ENCODE measurements at regions not wholly inside any gene's neighbourhood (a gene's known extent, or its start where the extent isn't known, plus 50 kb on each side); places are given as distances from the start of the nearest gene placed in this dataset.

DNA sequence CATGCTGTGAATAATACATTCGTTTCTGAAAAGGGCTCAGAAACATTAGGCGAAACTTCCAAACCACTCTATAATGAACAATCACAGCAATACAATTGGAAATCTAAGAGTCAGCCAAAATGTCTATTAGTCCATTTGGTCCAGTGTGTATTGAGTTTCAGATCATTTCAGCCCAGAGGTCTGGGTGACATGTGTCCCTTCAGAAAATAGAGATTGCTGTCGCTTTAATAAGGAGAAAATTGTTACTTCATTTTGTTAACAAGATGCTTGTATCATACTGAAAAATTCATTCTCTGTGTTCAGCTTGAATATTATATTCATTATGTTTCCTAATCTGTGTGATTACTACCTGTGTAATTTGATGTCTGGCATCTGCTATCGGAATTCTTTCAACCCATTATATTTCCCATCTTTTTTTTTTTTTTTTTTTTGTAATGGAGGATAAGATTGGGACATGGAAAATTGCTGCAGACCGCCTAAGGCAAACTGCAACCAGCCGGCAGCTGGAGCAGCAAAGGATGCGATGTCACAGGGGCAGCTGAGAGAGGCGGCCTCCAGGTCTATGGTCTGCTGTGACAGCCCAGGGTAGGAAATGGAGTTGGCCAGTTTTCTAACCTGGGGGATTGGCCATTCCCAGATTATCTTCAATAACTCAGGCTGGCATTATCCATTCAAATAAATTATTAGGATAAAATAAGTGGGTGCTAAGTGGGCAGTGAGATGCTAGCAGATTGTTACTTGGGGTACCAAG is 170.9 kb upstream of the NPVF start:
- no peak for DNase-seq

DNA sequence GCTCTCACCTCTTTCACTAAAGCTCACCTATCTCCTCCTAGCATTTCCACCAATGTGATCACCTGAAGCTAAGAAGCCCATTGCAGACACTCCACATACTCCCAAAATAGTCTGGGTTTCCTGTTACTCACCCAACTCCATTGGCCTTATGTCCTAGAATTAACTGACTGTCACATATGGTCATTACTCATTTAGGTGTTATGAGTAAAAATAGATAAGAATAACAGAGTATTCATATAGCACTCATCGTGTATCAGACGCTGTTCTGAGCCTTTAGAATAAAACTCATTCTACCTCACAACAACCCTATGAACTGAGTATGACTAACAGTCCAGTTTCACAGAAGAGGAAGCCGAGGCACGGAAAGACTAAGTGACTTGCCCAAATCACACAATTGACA is 174.2 kb upstream of the NPVF start:
- DNase-seq = no peak

- no peak for DNase-seq
These were observed 177.4 kb upstream of the NPVF start for GRCh38 chr7:25405736-25406135.

- no peak for DNase-seq
These were observed 178.8 kb upstream of the NPVF start for GRCh38 chr7:25407053-25407452.

DNA sequence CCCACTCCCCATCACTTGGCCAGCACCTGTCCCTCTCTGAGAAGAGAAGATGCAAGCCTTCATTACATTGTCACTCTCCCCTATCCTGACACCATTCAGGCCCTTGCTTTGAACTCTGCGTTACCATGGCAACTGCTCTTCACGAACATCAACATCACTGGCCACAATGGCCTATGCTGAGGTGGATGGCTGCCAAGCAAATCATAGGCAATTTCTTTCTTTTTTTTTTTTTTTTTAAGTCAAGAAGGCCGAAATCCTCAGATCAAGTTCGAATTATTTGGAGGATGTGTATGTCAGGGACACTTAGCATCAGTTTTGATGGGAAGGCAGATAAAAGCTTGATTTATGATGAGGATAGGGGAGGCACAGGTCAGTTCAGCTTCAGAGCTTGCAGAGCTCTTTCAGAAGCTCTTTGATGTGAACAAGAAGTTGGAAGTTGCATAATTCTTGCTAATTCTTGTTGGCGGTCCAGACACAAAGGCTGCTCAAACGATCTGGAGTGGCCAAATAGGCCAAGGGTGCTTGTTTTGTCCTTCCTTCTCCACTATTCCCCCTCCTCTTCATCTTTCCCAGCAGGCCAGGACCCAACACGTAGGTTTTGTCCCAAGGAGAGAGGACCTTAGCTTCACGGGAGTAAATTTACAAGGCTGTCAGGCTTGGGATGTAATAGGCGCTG is 179.9 kb upstream of the NPVF start:
- no peak for DNase-seq

- no peak for DNase-seq
These were observed 180.6 kb upstream of the NPVF start for GRCh38 chr7:25408876-25409275.

- DNase-seq = no peak
These were observed 181.8 kb upstream of the NPVF start for GRCh38 chr7:25409897-25410636.

GRCh38 chr7:25420771-25421170 is 192.5 kb upstream of the NPVF start:
- DNase-seq = no peak

GRCh38 chr7:25424113-25424512 is 195.8 kb upstream of the NPVF start:
- no peak for DNase-seq

DNA sequence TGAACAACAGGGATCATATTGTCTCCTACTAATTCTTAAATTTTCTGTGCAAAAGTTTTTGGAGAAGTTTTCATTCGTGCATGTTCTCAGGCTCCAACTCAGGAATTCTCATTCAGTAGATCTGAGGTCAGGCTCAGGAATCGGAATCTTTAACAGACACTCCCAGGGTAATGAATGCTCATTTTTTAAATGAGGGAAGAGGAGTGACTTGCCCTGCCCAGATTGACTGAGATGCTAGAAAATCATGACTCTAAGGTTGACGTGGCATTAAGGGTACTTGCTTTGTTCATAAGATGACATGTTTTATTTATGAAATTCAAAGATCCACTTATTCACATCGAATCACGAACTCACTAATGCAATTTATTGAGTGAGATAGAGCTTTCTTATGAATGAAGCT is 196.6 kb upstream of the NPVF start:
- DNase-seq = no peak

DNA sequence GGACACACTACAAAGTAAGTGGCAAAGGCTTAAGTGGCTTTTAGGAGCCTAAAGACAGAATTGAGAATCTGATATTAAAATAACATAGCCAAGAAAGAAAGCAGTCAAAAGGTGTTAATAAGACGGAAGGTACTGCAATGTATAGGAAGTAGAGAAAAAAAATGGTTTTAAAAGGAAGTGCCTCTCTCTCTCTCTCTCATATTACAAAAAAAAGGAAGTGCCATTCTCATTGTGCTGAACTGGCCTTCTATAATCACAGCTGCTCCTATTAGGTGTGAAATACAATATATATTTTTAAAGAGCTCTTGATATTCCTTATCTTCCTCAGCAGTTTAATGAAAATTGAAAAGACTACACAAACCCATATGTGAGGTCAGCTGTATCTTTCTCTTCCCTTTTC is 199.4 kb upstream of the NPVF start:
- DNase-seq = no peak

DNA sequence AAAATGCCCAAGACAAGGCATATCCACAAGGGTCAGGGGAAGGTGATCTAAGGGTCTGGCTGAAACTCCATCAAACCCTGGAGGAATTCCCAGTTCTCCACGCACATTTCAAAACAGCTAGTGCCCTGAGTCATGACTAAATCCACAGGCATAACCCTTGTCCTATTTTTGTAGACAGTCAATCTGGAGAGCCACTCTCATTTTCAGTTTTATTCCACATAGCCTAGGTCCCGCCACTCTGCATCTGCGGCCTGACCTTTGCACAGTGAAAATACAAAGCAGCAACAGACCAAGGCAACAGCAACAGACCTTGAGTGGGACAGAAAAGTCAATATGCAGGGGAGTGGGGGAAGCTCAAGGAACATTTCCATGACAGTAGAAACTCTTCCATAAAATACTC is 201.4 kb upstream of the NPVF start:
- no peak for DNase-seq

GRCh38 chr7:25430200-25430931 is 202.1 kb upstream of the NPVF start:
- no peak for DNase-seq

DNA sequence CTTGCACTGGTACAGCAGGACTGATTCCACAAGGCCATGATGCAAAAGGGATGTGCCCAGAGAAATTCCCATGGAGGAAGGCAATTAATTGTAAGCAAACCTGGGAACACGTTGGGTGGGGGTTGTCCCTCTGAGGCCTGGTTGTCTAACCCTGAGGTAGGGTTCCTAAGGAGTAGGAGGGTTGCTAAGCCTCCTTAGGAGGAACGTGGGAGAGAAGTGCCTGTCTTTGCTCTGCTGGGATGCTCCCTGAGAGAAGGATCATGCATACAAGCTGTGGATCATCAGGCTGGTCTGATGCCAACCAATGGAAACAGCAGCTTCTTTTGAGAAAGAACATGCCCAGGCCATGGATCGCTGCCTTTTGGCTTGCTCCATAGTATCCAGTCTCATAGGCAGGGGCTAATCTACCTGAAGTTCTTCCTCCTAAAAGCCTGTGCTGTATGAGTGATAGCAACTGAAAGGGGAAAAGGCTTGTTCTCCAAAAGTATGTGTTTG is 203.7 kb upstream of the NPVF start:
- DNase-seq = no peak

- DNase-seq = no peak
These were observed 204.5 kb upstream of the NPVF start for GRCh38 chr7:25432807-25433206.

DNA sequence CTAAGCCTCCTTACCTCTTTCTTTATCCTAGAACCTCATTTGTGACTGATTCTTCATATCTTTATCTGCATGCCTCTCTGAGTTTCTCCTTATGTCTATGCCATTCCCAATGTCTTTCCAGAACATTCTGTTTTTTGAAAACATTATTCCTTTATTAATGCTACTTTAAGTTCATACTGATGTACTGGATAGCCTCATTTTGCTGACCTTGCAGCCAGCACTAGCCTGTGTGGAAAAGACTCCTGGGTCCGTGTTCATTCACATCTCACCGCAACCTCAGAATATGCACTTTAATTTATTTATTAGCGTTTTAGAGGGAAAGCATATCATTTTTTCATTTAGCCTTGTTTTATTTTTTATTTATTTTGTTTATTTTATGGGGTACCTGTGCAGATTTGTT is 208.1 kb upstream of the NPVF start:
- no peak for DNase-seq

GRCh38 chr7:25437308-25437707 is 209.0 kb upstream of the NPVF start:
- DNase-seq = no peak

GRCh38 chr7:25444991-25445390 is 216.7 kb upstream of the NPVF start:
- no peak for DNase-seq

- DNase-seq = no peak
These were observed 220.0 kb upstream of the NPVF start for GRCh38 chr7:25448301-25448700.

GRCh38 chr7:25454020-25454419 is 225.7 kb upstream of the NPVF start:
- DNase-seq = no peak

GRCh38 chr7:25454562-25455041 is 226.3 kb upstream of the NPVF start:
- DNase-seq = no peak

DNA sequence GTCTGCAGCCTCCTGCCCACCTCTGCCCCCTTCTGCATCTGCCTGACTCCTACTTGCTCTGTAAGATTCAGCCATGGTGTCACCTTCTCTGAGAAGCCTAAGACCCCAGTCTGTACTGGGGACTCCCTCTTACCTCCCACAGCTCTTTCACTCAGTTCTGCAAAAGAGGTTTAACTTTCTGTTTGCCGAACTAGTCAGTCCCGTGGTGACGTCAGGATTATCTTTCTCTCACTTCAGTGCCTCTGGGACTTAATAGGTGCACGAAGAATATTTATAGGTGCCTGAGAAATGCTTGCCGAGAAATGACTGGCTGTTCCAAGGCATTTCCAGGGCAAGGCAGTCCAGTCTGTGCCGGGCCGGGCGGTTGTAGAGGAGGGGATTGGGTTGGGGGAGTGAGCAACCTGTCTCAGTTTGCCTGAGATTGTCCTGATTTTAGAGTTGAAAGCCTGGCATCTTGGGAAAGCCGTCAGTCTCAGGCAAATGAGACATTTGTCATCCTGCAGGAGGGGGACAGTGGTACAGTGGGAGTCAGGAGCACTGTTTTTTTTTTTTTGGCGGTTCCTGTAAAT is 227.5 kb upstream of the NPVF start:
- no peak for DNase-seq
